Thyroid gland (tissue), 4 donors: ENCODE measurements at regions not wholly inside any gene's neighbourhood (a gene's known extent, or its start where the extent isn't known, plus 50 kb on each side); places are given as distances from the start of the nearest gene placed in this dataset.

ENCODE experiments used
- DNase-seq, 2 donors: peaks; one replicate each; pipeline ENCODE4 v3.0.0-alpha.2; 2019
- H3K27ac ChIP-seq, 3 donors: fragments of 200-600 bp; sonication (generic); 1 replicate in 2 of 3; 2 replicates in 1 of 3; pipeline ENCODE4 v1.5.1; 2016 to 2019; ENCODE audit warnings: mild to moderate bottlenecking in 1 of 3, moderate library complexity in 1 of 3
- H3K27me3 ChIP-seq: fragments of 200-600 bp; sonication (generic); one replicate; pipeline ENCODE4 v1.5.1; 2019
- H3K36me3 ChIP-seq, 2 donors: fragments of 200-600 bp; sonication (generic); one replicate each; pipeline ENCODE4 v1.5.1; 2016 to 2019
- H3K4me1 ChIP-seq, 2 donors: fragments of 200-600 bp; sonication (generic); one replicate each; pipeline ENCODE4 v1.5.1; 2017 to 2019
- H3K4me3 ChIP-seq, 3 donors: fragments of 200-600 bp; sonication (generic); replicated peaks in 1 of 3; 1 replicate in 2 of 3; 2 replicates in 1 of 3; pipeline ENCODE4 v1.5.1; 2016; ENCODE audit warnings: mild to moderate bottlenecking in 1 of 3
- H3K9me3 ChIP-seq: fragments of 200-600 bp; sonication (generic); one replicate; pipeline ENCODE4 v1.5.1; 2017
- POLR2A ChIP-seq, 2 donors: fragments of 450-650 bp; IDR thresholded peaks; one replicate each; pipeline ENCODE4 v1.6.1; 2017; ENCODE audit warnings: antibody characterized with exemption in 2 of 2, mild to moderate bottlenecking in 2 of 2, moderate library complexity in 1 of 2
- WGBS, 2 donors: methylation state at CpG; one replicate each; pipeline ENCODE4 v1.1.5; 2017; 5-methylcytosine and 5-hydroxymethylcytosine counted together
- intact Hi-C: fragments of 100-400 bp; cut with DNase I; formaldehyde crosslinking; loops from one replicate; pipeline ENCODE4 v1.15.1; 2023
- TF ChIP-seq, protein P1 (sequence below), 6 experiments: fragments of 200-600 bp in 3 of 6; fragments of 450-650 bp in 3 of 6; sonication (generic) in 3 of 6; IDR thresholded peaks; one replicate each; pipeline ENCODE4 v1.5.1; 2016 to 2019; ENCODE audit warnings: antibody characterized with exemption in 6 of 6, mild to moderate bottlenecking in 2 of 6, inconsistent platforms in 1 of 6, moderate library complexity in 1 of 6

DNA sequence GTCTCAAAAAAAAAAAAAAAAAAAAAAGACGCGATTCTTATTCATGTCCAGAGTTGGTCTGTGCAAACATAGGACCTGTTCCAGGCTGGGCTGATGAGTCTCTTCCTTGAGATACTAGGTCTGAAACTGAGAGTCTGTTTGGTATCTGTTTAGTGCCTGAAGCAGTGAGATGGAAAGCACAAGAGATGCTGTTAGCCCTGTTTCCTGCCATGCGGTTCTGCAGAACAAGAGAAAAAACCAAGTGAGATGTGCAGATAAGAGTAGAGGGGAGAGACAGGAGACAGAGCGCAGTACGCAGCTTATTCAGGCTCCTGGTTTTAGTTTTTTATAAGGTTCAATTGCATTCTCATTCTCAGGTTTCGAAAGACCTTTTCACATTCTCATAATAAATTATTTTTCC is 85.8 kb upstream of the PRKCQ start:
- DNase-seq = no peak
- Histone ChIP-seq H3K27me3 (no peaks in the 10 kb centered on the region), H3K4me1 (no peaks in the 10 kb centered on the region), H3K4me3 (no peak overlapping the region), H3K27ac (no peak overlapping the region), H3K36me3 (no peaks in the 10 kb centered on the region), H3K9me3 (no peaks in the 10 kb centered on the region)
- TF ChIP-seq, protein P1, sequence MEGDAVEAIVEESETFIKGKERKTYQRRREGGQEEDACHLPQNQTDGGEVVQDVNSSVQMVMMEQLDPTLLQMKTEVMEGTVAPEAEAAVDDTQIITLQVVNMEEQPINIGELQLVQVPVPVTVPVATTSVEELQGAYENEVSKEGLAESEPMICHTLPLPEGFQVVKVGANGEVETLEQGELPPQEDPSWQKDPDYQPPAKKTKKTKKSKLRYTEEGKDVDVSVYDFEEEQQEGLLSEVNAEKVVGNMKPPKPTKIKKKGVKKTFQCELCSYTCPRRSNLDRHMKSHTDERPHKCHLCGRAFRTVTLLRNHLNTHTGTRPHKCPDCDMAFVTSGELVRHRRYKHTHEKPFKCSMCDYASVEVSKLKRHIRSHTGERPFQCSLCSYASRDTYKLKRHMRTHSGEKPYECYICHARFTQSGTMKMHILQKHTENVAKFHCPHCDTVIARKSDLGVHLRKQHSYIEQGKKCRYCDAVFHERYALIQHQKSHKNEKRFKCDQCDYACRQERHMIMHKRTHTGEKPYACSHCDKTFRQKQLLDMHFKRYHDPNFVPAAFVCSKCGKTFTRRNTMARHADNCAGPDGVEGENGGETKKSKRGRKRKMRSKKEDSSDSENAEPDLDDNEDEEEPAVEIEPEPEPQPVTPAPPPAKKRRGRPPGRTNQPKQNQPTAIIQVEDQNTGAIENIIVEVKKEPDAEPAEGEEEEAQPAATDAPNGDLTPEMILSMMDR (IDR thresholded peaks at IDR 0.05) = no peak
- TF ChIP-seq POLR2A (IDR thresholded peaks at IDR 0.05) = no peak
- WGBS, 2 donors = 49 to 51% methylated on average over 6 of the region's 6 CpGs
- intact Hi-C loops = loop anchor here (5.0 kb wide), 1 partner anchor 751 kb away; no protein-coding TSS in a partner anchor

DNA sequence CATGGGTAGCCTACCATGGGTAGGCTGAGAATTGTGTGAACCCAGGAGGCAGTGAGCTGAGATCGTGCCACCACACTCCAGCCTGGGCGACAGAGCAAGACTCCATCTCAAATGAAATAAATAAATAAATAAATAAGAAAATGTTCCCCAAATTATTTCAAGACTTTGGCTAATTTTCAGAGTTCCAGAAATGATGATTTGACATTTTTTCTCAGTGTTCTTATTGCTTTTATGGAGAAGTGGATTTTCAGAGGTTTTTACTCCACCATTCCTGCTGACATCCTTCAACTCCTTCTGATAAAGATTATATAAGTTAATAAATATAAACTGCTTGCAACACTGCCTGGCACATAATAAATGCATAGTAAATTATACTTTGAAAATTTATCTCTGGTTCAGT is 80.4 kb upstream of the PRKCQ start:
- 90 to 95% methylated on average over 2 of the region's 2 CpGs for WGBS, 2 donors
- TF ChIP-seq, protein P1 (IDR thresholded peaks at IDR 0.05) = no peak
- no peak for TF ChIP-seq POLR2A (IDR thresholded peaks at IDR 0.05)
- no peaks in the 10 kb centered on the region for H3K27me3 ChIP-seq
- H3K9me3 ChIP-seq = no peaks in the 10 kb centered on the region
- DNase-seq = no peak
- intact Hi-C loops = no loop called here
- H3K27ac ChIP-seq = no peak overlapping the region
- H3K4me3 ChIP-seq = no peak overlapping the region
- H3K4me1 ChIP-seq = no peaks in the 10 kb centered on the region
- no peaks in the 10 kb centered on the region for H3K36me3 ChIP-seq

DNA sequence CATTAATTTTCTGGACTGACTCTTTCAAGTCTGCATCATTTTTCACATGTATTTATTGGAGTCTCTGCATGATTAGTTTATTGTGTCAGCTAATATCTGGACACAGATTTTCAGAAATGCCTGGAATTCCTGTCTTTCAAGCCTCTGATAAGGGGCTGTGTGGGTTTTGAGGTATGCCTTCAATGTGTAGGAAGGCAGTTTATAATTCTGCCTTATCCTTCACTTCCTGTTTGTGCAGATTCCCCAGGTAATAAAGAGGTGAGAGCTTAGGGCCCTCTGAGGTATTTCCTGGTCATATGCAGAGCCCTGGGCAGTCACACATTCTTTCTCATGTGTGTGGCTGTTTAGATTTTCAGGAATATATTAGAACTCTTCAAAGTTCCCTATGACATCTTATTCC is 79.4 kb upstream of the PRKCQ start:
- H3K9me3 ChIP-seq = no peaks in the 10 kb centered on the region
- DNase-seq = no peak
- TF ChIP-seq POLR2A (IDR thresholded peaks at IDR 0.05) = no peak
- TF ChIP-seq, protein P1 (IDR thresholded peaks at IDR 0.05) = no peak
- no peak overlapping the region for H3K4me3 ChIP-seq
- H3K27ac ChIP-seq = no peak overlapping the region
- H3K36me3 ChIP-seq = no peaks in the 10 kb centered on the region
- no peaks in the 10 kb centered on the region for H3K27me3 ChIP-seq
- no peaks in the 10 kb centered on the region for H3K4me1 ChIP-seq
- intact Hi-C loops = no loop called here

DNA sequence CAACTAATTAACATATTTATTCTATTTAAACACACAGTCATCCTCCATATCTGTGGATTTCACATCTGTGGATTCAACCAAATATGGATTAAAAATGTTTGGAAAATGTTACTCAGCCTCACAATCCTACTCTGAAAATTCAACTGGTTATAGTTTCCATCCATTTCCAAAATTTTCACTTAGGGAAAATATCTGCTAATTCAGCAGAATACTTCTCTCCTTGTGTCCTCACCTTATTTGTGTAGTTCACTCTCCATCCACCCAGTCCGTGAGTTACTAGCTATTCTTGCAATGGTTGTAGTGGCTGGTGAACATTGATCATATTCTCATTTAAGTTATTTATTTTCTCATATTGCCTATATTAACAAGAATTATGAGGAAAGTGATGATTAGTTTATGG is 77.6 kb upstream of the PRKCQ start:
- Histone ChIP-seq H3K4me3 (no peak overlapping the region), H3K4me1 (no peaks in the 10 kb centered on the region), H3K27ac (no peak overlapping the region), H3K27me3 (no peaks in the 10 kb centered on the region), H3K36me3 (no peaks in the 10 kb centered on the region), H3K9me3 (no peaks in the 10 kb centered on the region)
- TF ChIP-seq, protein P1 (IDR thresholded peaks at IDR 0.05) = no peak
- no peak for TF ChIP-seq POLR2A (IDR thresholded peaks at IDR 0.05)
- intact Hi-C loops = no loop called here
- DNase-seq = no peak
- 89 to 100% methylated on average over 1 of the region's 1 CpG for WGBS, 2 donors

DNA sequence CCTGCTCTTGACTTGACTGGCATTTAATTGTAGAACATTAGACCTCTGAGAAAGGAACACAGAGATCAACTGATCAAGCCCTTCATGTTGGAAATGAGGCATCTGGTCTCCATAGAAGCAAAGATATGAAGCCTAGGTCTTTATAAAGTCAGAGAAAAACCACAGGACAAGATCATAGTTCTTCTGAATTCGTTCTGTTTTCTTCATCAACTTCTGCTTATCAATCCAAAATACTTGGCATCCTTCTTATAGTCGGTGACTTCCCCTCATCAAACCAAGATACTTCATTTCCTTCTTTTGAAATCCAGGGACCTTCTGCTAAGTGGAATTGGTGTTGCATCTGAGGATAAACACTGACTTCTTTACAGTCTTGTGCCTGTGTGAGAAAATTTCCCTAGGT is 77.1 kb upstream of the PRKCQ start:
- no peak for DNase-seq
- Histone ChIP-seq H3K4me1 (no peaks in the 10 kb centered on the region), H3K27me3 (no peaks in the 10 kb centered on the region), H3K27ac (no peak overlapping the region), H3K36me3 (no peaks in the 10 kb centered on the region), H3K4me3 (no peak overlapping the region), H3K9me3 (no peaks in the 10 kb centered on the region)
- intact Hi-C loops = no loop called here
- TF ChIP-seq POLR2A (IDR thresholded peaks at IDR 0.05) = no peak
- WGBS, 2 donors = 72 to 79% methylated on average over 2 of the region's 2 CpGs

DNA sequence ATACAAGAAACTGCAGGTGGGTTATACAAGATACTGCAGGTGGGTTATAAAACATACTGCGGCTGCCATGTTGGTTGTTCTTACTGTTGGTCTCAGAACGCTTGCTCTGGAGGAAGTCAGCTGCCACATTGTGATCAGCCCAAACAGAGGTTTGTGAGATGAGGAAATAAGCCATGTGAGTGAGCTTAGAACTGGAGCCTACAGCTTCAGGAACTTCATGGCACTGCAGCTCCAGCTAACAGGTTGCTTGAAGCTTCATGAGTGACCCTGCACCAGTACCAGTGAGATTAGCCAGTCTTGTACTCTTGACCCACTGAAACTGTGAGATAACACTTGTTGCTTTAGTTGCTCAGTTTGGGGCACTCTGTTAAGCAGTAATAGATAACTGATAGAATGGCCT is 74.5 kb upstream of the PRKCQ start:
- DNase-seq = no peak
- TF ChIP-seq, protein P1 (IDR thresholded peaks at IDR 0.05) = no peak
- TF ChIP-seq POLR2A (IDR thresholded peaks at IDR 0.05) = no peak
- WGBS, 2 donors = 76 to 92% methylated on average over 2 of the region's 2 CpGs
- no peaks in the 10 kb centered on the region for H3K4me1 ChIP-seq
- intact Hi-C loops = no loop called here
- no peaks in the 10 kb centered on the region for H3K27me3 ChIP-seq
- H3K9me3 ChIP-seq = no peaks in the 10 kb centered on the region
- no peaks in the 10 kb centered on the region for H3K36me3 ChIP-seq
- no peak overlapping the region for H3K27ac ChIP-seq
- no peak overlapping the region for H3K4me3 ChIP-seq
